NCI-H146 (cell line): ENCODE measurements at regions not wholly inside any gene's neighbourhood (a gene's known extent, or its start where the extent isn't known, plus 50 kb on each side); places are given as distances from the start of the nearest gene placed in this dataset.

Experiments used
- DNase-seq: peaks from one replicate; lab custom pipeline; 2025; lab: John Stamatoyannopoulos, UW

DNA sequence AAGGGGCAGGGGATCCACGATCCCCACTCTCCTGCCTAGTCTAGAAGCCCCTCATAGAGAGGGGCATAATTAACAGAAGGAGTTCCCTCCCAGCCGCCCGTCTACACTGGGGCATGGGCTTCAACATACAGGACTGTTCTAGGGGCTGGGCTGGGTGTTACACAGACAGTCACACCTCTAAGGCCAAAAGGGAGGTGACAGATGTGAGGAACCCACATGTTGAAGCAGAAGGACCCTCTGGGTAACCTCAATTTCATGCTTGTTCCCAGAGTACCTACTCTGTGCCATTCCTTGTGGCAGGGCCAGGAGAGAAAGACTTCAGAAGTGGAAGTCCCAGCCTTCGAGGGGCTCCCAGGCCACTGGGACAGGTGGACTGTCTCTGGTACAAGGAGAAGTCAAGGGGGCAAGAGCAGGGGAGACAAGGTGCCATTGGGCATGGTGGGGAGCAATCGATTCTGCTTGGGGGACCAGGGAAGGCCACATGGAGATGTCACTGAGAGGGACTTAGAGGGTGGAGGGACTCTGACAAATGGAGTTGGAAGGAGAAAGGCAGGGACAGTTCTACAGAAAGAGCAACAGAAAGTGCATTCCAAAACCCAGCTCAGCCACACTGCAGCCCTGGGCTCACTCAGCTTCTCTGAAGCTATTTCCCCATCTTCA, 71.3 kb downstream of the CPN2 start:
- DNase-seq: no peak

DNA sequence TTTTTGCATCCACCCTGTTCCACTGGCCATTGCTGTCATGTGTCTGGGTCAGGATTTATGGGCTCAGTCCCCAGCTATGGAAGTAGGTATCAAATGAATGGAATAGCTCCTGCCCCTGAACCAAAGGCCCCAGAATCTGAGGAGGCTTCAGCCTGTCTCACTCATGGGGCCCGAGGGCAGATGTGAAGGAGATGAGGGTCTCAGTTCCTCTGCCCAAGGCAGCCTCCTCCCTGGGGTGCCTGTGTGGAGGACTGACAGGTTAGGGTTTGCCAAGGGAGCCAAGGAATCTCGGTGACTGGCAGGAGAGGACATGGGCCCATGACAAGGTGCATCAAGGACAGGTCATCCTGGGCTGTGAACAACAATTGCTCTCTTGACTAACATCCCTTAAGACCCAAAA, 70.4 kb downstream of the CPN2 start:
- no peak for DNase-seq

- no peak for DNase-seq
Measured at GRCh38 chr3:194281306-194281705, 69.8 kb downstream of the CPN2 start.

- DNase-seq: no peak
Measured at GRCh38 chr3:194281766-194282165, 69.4 kb downstream of the CPN2 start.

- DNase-seq: peak; percentile 85
Measured at GRCh38 chr3:194282436-194283122, 68.5 kb downstream of the CPN2 start.

DNA sequence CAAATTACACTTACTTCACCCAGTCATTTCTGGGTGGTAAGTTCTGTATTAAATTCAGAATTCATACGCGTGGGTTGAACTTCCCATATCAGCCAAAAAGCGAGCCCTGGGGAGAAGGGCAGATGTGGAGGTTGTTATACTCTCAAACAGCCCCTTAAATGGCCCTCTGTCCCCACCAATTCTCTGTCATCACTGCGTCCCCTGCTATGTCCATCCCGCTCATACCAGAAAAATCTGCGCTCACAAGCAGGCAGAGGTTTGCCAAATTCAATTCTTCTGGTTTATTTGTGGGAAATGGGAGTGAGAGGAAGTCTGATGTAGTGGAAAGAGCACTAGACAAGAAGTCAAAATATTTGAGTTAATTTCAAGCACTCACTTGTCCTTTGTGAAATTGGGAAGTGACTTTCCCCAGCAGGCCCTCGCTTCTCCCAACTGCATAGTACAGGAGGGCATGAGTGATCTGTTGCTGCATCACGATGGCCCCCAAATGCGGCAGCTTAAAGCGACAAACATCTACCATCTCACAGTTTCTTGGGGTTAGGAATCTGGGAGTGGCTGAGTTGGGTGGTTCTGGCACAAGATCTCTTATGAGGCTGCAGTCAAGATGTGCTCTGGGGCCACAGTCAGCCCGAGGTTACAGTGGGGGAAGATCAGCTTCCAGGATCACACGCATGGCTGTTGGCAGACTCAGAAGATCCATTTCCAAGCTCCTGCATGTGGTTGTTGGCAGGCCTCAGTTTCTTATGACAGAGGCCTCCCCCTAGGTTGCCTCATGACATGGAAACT, 67.7 kb downstream of the CPN2 start:
- no peak for DNase-seq

GRCh38 chr3:194284351-194284750, 66.8 kb downstream of the CPN2 start:
- DNase-seq: no peak

DNA sequence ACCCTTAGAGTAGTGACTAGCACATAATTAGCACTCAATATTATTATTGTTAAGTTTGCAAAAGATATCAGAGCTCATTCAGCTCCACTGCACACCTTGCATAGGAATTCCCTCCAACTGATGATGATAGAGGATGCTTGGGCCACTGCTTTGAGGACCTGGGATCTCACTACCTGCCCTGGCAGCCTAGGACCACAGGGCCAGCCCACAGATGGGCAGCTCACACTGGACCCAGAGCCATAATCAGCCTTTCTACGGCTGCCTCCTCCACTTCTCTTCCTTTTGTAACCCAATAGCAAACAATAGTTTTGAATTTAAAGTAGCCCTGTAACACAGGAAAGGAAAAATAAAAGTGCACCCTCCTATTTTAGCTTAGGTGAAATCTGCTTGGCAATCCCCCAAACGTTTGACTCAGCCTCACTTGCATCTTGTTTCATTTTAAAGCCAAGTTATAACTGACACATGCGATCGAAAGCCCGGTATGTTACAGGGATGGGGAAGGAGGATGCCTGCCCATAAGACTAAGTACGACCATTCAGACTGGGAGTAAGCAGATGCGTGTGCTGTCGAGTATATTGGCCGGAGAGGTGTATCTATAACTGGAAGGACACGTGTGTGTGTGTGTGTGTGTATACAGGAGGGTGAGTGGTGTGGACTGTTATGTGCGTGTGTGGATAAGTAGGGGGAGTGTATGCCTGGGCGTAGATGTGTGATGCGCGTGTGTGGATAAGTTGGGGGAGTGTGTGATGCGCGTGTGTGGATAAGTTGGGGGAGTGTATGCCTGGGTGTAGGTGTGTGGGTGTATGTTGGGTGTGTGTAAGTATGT, 65.9 kb downstream of the CPN2 start:
- DNase-seq: no peak

DNA sequence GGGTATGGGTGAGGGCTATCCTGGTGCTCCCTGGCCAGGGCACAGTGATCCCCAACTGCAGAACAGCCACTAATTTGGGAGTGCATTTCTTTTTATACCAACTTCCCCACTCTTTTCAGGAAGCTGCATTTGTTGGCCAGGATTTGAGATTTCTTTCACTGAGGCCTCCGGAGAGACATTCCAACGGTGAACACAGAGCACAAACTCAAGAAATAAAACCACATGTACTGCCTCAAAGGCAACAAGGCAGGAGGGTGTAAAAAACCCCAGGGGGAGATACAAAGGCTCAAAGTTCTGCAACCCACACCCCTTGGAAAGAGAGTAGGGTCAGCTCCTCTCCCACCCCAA, 65.3 kb downstream of the CPN2 start:
- DNase-seq: no peak

GRCh38 chr3:194286375-194287146, 64.6 kb downstream of the CPN2 start:
- peak; percentile 96 for DNase-seq

DNA sequence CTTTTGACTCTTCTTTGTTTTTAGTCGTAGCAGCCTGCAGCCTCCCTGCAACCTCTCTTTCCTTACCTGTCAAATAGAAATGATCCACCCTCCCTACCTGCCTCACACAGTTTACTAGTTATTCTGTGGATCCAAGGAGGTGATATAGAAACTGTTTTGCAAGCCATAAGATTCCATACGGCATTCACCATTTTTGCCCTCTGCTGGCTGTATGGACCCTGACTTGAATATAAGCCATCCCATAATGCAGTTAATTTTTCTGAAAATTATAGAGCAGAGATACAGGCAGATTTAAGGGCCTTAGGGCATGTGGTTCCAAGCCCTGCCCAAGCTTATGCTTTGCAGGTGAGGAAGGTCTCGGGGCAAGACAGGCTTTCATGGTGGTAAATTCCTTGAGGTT, 63.8 kb downstream of the CPN2 start:
- DNase-seq: peak; percentile 31

DNA sequence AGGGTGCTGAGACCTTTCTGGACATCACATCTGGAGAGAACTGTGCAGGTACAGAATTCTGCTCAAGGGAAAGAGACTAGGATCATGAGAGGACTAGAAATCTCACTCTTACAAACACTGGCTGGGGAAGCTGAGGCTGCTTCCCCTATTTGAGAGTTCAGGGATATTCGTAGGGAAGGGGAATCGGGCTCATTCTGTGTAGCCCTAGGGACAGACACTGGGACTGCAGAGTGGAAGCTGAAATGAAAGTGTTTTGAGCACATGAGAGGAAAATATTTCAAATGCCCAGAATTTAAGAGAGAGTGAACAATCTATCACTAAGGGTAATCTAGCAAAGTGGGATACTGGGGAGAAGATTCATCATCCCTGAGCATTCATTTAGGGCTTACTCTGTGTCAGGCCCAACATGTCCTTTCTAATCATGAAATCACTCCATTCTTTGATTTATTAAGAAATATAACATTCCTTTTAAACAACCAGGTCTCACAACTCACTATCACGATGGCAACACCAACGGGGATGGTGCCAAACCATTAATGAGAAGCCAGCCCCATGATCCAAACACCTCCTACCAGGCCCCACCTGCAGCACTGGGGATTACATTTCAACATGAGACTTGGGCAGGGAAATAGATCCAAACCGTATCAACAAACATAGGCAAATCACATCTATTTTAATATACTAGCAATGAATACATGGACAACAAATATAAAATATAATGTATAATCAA, 63.0 kb downstream of the CPN2 start:
- DNase-seq: no peak
